A549 (cell line): ENCODE measurements at regions not wholly inside any gene's neighbourhood (a gene's known extent, or its start where the extent isn't known, plus 50 kb on each side); places are given as distances from the start of the nearest gene placed in this dataset.

Source experiments
- BCL3 ChIP-seq: fragments of >200 bp; sonication (Bioruptor Twin); formaldehyde crosslinking; IDR thresholded peaks from 3 replicates; pipeline ENCODE4 v1.6.1; 2016
- BHLHE40 ChIP-seq: IDR thresholded peaks from 2 replicates; pipeline ENCODE4 v1.6.1; 2012; ENCODE audit warnings: low read depth, low read length, inconsistent platforms
- CBX2 ChIP-seq: fragments of 200-600 bp; sonication (generic); IDR thresholded peaks from 2 replicates; pipeline ENCODE4 v1.6.1; 2016; ENCODE audit warnings: low read depth, mild to moderate bottlenecking, borderline replicate concordance
- CHD2 ChIP-seq: fragments of 150-350 bp; IDR thresholded peaks from 2 replicates; pipeline ENCODE4 v1.6.1; 2014; ENCODE audit warnings: low read length; ENCODE audit not compliant: partially characterized antibody
- CTCF ChIP-seq: fragments of >200 bp; sonication (Bioruptor Twin); formaldehyde crosslinking; IDR thresholded peaks from 3 replicates; pipeline ENCODE4 v1.5.1; 2016
- ESRRA ChIP-seq: fragments of 150-350 bp; IDR thresholded peaks from 2 replicates; pipeline ENCODE4 v1.6.1; 2014; ENCODE audit warnings: mild to moderate bottlenecking, low read length, borderline replicate concordance
- HDAC2 ChIP-seq: fragments of 200-600 bp; sonication (generic); IDR thresholded peaks from 2 replicates; pipeline ENCODE4 v1.6.1; 2016
- ZFP36 ChIP-seq: fragments of 450-650 bp; IDR thresholded peaks from 2 replicates; pipeline ENCODE4 v1.6.1; 2014; ENCODE audit warnings: borderline replicate concordance; ENCODE audit not compliant: partially characterized antibody

GRCh38 chr17:33922971-33923370, 332.1 kb upstream of the CCL2 start:
- TF ChIP-seq CTCF (no peak), CBX2 (no peak), ZFP36 (no peak), ESRRA (no peak), HDAC2 (no peak), BHLHE40 (no peak), CHD2 (no peak), BCL3 (no peak)
